K562 (cell line): ENCODE measurements at regions not wholly inside any gene's neighbourhood (a gene's known extent, or its start where the extent isn't known, plus 50 kb on each side); places are given as distances from the start of the nearest gene placed in this dataset.

ENCODE experiments used
- ATAC-seq: fragments of 200-7000 bp; cut with Tn5 transposase; 3 replicates; pipeline ENCODE4 v1.9.1; 2020; ENCODE audit warnings: moderate library complexity
- BruUV-seq: library from RNA; stranded (reverse); fragments of 400-500 nt; replicated peaks from 2 replicates; lab custom pipeline; 2021; lab: Mats Ljungman, UMichigan
- CTCF ChIA-PET: fragments of 300-600 bp; formaldehyde crosslinking; extraction: SDS; loops from one replicate; lab custom pipeline; 2021; ENCODE audit warnings: low intra/inter-chr PET ratio; lab: Yijun Ruan, JAX
- POLR2A ChIA-PET: fragments of 300-600, 350-650 bp; sonication (Branson Sonifier 250); formaldehyde crosslinking; extraction: SDS; loops from one replicate; lab custom pipeline; 2021; ENCODE audit warnings: antibody characterized with exemption, inconsistent platforms; lab: Yijun Ruan, JAX
- DNase-seq, 4 experiments: peaks; one replicate each; pipeline versions ENCODE4 v3.0.0 to v3.0.0-alpha.2; 2011 to 2018; ENCODE audit warnings: low spot score in 3 of 4, mixed read lengths in 3 of 4; ENCODE audit errors: extremely low read depth in 1 of 4
- FAIRE-seq: peaks from 2 replicates; lab custom pipeline; 2011; peaks lifted over from hg19 to GRCh38; lab: Jason Lieb, UNC
- H2AFZ ChIP-seq: 2 replicates; pipeline ENCODE4 v1.6.0; 2011; ENCODE audit warnings: low read depth, low read length, control low read depth, inconsistent platforms
- H3K27ac ChIP-seq: fragments of 200-600 bp; 3 replicates; pipeline ENCODE4 v1.8.0; 2011; ENCODE audit warnings: low read depth, mild to moderate bottlenecking, control low read depth, inconsistent platforms, low read length, moderate library complexity, mixed read lengths; ENCODE audit errors: extremely low read depth
- H3K27me3 ChIP-seq, 2 experiments: fragments of 300-600 bp in 1 of 2; 2 replicates in 1 of 2; 3 replicates in 1 of 2; pipeline versions ENCODE4 v1.6.0 to v1.8.0; 2011; ENCODE audit warnings: inconsistent platforms in 2 of 2, low read length in 2 of 2, mild to moderate bottlenecking in 1 of 2, mixed read lengths in 1 of 2, moderate library complexity in 1 of 2; ENCODE audit not compliant: control insufficient read depth in 2 of 2, insufficient read depth in 2 of 2
- H3K36me3 ChIP-seq: fragments of 300-600 bp; 3 replicates; pipeline ENCODE4 v1.8.0; 2011; ENCODE audit warnings: mild to moderate bottlenecking, low read length, inconsistent platforms; ENCODE audit not compliant: control insufficient read depth, insufficient read depth
- H3K4me1 ChIP-seq, 2 experiments: fragments of 200-600 bp in 1 of 2; replicated peaks in 1 of 2; 2 replicates in 1 of 2; 3 replicates in 1 of 2; pipeline versions ENCODE4 v1.5.1 to v1.8.0; 2011; ENCODE audit warnings: inconsistent platforms in 2 of 2, low read length in 2 of 2, mild to moderate bottlenecking in 1 of 2, mixed read lengths in 1 of 2, moderate library complexity in 1 of 2; ENCODE audit not compliant: control insufficient read depth in 2 of 2, insufficient read depth in 2 of 2
- H3K4me2 ChIP-seq: 2 replicates; pipeline ENCODE4 v1.6.1; 2011; ENCODE audit warnings: low read length, control low read depth, inconsistent platforms, mixed read lengths; ENCODE audit not compliant: insufficient read depth
- H3K4me3 ChIP-seq: fragments of 200-600 bp; sonication (generic), shearing (Covaris generic); 2 replicates; pipeline ENCODE4 v1.5.1; 2016; ENCODE audit warnings: control low read depth, inconsistent platforms
- H3K79me2 ChIP-seq: fragments of 200-600 bp; 3 replicates; pipeline ENCODE4 v1.8.0; 2011; ENCODE audit warnings: low read length, inconsistent platforms; ENCODE audit not compliant: control insufficient read depth, insufficient read depth
- H3K9ac ChIP-seq, 2 experiments: 2 replicates each; pipeline versions ENCODE4 v1.6.0 to v1.6.1; 2011; ENCODE audit warnings: low read depth in 2 of 2, low read length in 2 of 2, control low read depth in 1 of 2, inconsistent platforms in 1 of 2, mild to moderate bottlenecking in 1 of 2, mixed read lengths in 1 of 2; ENCODE audit not compliant: insufficient read depth in 1 of 2
- H3K9me1 ChIP-seq: one replicate; pipeline ENCODE4 v1.6.0; 2011; ENCODE audit warnings: inconsistent platforms, mild to moderate bottlenecking, low read length, moderate library complexity; ENCODE audit not compliant: control insufficient read depth, insufficient read depth
- H3K9me3 ChIP-seq: replicated peaks from 2 replicates; pipeline ENCODE4 v1.5.1; 2011; ENCODE audit warnings: low read depth, low read length, inconsistent platforms; ENCODE audit not compliant: control insufficient read depth, insufficient read depth
- H4K20me1 ChIP-seq: replicated peaks from 2 replicates; pipeline ENCODE4 v1.6.1; 2011; ENCODE audit warnings: low read length, inconsistent platforms, mixed read lengths; ENCODE audit not compliant: control insufficient read depth, insufficient read depth
- CBX8 ChIP-seq: fragments of 200-600 bp; sonication (generic); IDR thresholded peaks from 2 replicates; pipeline ENCODE4 v1.6.1; 2012; ENCODE audit warnings: borderline replicate concordance, mixed run types, low read depth, mild to moderate bottlenecking, moderate library complexity, mixed read lengths, low read length, control low read depth, inconsistent platforms; ENCODE audit not compliant: poor library complexity, severe bottlenecking; ENCODE audit errors: extremely low read depth
- FOXA3 ChIP-seq, 2 experiments: fragments of 450-650 bp in 1 of 2; sonication (generic) in 1 of 2; formaldehyde crosslinking; IDR thresholded peaks in 1 of 2; conservative IDR thresholded peaks in 1 of 2; 2 replicates each; pipeline versions ENCODE4 v1.4.0 to v1.8.0; 2020 to 2022; ENCODE audit warnings: mild to moderate bottlenecking in 2 of 2, missing genetic modification reagents in 1 of 2
- HIVEP1 ChIP-seq: fragments of 250-450 bp; sonication (Bioruptor Pico); IDR thresholded peaks from 2 replicates; pipeline ENCODE4 v1.4.0; 2020; ENCODE audit warnings: mild to moderate bottlenecking
- JUNB ChIP-seq: fragments of 450-650 bp; formaldehyde crosslinking; conservative IDR thresholded peaks from 2 replicates; pipeline ENCODE4 v1.4.0; 2020; ENCODE audit warnings: mild to moderate bottlenecking
- ZEB2 ChIP-seq: fragments of 450-650 bp; IDR thresholded peaks from 2 replicates; pipeline ENCODE4 v1.6.1; 2016
- WGBS: fragments of 100-300 bp; shearing (Covaris generic); methylation state at CpG from one replicate; pipeline ENCODE4 v1.1.6; 2016; ENCODE audit warnings: low coverage, mixed read lengths; ENCODE audit not compliant: insufficient coverage; ENCODE audit errors: missing lambda C conversion rate; 5-methylcytosine and 5-hydroxymethylcytosine counted together
- in situ Hi-C: fragments of 300-500 bp; cut with MboI; formaldehyde crosslinking; loops from 4 replicates; pipeline ENCODE4 v1.15.0; 2018; ENCODE audit warnings: inconsistent platforms, mixed read lengths
- intact Hi-C: fragments of 100-400 bp; cut with micrococcal nuclease; formaldehyde crosslinking; loops from 2 replicates; pipeline ENCODE4 v1.14.2; 2022
- TF ChIP-seq, protein P1 (sequence below), 2 experiments: fragments of 200-800 bp in 1 of 2; sonication (Bioruptor generic) in 1 of 2; sonication (generic) in 1 of 2; formaldehyde crosslinking in 1 of 2; IDR thresholded peaks in 1 of 2; conservative IDR thresholded peaks in 1 of 2; 2 replicates each; pipeline versions ENCODE4 v1.5.0 to v1.6.1; 2016 to 2020; ENCODE audit warnings: missing compliant biosample characterization in 1 of 2, missing genetic modification characterization in 1 of 2, missing genetic modification reagents in 1 of 2
- TF ChIP-seq, protein P2 (sequence below): fragments of 250-450 bp; sonication (Bioruptor Pico); IDR thresholded peaks from 2 replicates; pipeline ENCODE4 v1.8.0; 2021; ENCODE audit warnings: borderline replicate concordance, mild to moderate bottlenecking, moderate library complexity; ENCODE audit not compliant: poor library complexity, severe bottlenecking

DNA sequence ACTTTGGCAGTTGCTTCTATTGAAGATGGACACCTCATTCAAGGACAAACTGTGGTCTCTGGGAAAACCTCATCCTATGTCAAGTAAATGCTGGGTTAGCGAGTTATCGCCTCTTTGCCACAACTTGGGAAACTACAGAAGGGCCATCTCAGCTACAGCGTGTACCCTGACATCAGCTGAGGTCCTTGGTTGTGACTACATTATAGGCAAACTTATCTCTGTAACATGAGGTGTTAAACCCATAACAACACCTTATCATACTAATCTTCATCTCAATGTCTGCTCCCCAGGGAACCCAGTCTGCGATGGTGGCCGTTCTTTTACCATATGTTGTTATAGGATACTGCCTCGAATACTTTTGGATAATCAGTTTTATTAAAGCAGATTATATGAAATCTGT is 1862.7 kb downstream of the STIM2 start:
- intact Hi-C loops (no loop called here), in situ Hi-C loops (no loop called here)
- Histone ChIP-seq H3K9me1 (no peaks in the 10 kb centered on the region), H3K9ac (no peak overlapping the region), H3K27ac (no peak overlapping the region), H3K4me2 (no peak overlapping the region), H2AFZ (no peak overlapping the region), H3K79me2 (no peaks in the 10 kb centered on the region), H3K9me3 (no peaks in the 10 kb centered on the region; the same call in 1 of the 2 replicates), H4K20me1 (no peaks in the 10 kb centered on the region), H3K36me3 (no peaks in the 10 kb centered on the region), H3K4me3 (no peak overlapping the region), H3K4me1 (no peaks in the 10 kb centered on the region), H3K27me3 (no peaks in the 10 kb centered on the region)
- DNase-seq (no peak), FAIRE-seq (no peak), ATAC-seq (no peak)
- BruUV-seq: no TSS peak
- 0% methylated on average over 6 of the region's 6 CpGs for WGBS
- ChIA-PET CTCF (no interaction called here), POLR2A (no interaction called here)
- TF ChIP-seq HIVEP1 (CRISPR knock-in tag) (no peak), JUNB (CRISPR knock-in tag) (no peak), FOXA3 (CRISPR knock-in tag; conservative IDR thresholded peaks at IDR 0.05 in 1 of 2, IDR thresholded peaks at IDR 0.05 in 1 of 2) (no peak), ZEB2 (no peak), CBX8 (no peak)
- TF ChIP-seq, protein P1, sequence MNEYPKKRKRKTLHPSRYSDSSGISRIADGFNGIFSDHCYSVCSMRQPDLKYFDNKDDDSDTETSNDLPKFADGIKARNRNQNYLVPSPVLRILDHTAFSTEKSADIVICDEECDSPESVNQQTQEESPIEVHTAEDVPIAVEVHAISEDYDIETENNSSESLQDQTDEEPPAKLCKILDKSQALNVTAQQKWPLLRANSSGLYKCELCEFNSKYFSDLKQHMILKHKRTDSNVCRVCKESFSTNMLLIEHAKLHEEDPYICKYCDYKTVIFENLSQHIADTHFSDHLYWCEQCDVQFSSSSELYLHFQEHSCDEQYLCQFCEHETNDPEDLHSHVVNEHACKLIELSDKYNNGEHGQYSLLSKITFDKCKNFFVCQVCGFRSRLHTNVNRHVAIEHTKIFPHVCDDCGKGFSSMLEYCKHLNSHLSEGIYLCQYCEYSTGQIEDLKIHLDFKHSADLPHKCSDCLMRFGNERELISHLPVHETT (CRISPR knock-in tag; conservative IDR thresholded peaks at IDR 0.05 in 1 of 2, IDR thresholded peaks at IDR 0.05 in 1 of 2): no peak
- TF ChIP-seq, protein P2, sequence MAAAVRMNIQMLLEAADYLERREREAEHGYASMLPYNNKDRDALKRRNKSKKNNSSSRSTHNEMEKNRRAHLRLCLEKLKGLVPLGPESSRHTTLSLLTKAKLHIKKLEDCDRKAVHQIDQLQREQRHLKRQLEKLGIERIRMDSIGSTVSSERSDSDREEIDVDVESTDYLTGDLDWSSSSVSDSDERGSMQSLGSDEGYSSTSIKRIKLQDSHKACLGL: no peak
